ENCODE measurements at regions not wholly inside any gene's neighbourhood (a gene's known extent, or its start where the extent isn't known, plus 50 kb on each side); places are given as distances from the start of the nearest gene placed in this dataset.

DNA sequence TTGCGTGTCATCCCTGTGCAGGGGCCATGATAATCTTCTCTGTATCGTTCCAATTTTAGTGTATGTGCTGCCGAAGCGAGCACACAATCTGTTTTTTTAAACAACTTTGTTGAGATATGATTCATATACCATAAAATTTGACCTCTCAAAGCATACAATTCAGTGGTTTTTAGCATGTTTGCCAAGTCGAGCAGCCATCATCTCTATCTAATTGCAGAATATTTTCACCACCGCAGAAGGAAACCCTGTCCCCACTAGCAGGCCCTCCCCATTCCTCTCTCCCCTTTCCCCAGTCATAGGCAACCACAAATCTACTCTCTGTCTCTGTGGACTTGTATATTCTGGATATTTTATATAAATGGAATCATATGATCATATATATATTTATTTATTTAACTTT is 78.7 kb upstream of the TINAGL1 start:
- no TSS peak for BruUV-seq (replicated peaks)
- peaks cover 3% of the 10 kb centered on the region for H3F3A ChIP-seq (ENCODE audit: low read length, unreplicated experiment)
- H3K27me3 ChIP-seq (ENCODE audit: low read length) = no peaks in the 10 kb centered on the region
- no peaks in the 10 kb centered on the region for H3K36me3 ChIP-seq (ENCODE audit: low read depth, low read length)
- no peaks in the 10 kb centered on the region for H4K20me1 ChIP-seq (ENCODE audit: low read length)
- peaks cover 12% of the 10 kb centered on the region for H3K4me1 ChIP-seq (ENCODE audit: insufficient read depth, low read length)
- ChIA-PET POLR2A (ENCODE audit: unreplicated experiment) (no interaction called here), CTCF (no interaction called here)
- no peak overlapping the region for H2AFZ ChIP-seq (ENCODE audit: low read length)
- DNase-seq = peak; percentile 77
- no peaks in the 10 kb centered on the region for H3K79me2 ChIP-seq (ENCODE audit: low read length)
- no peak overlapping the region for H3K9ac ChIP-seq (ENCODE audit: low read length)
- no peak overlapping the region for H3K27ac ChIP-seq (ENCODE audit: low read length)
- no peaks in the 10 kb centered on the region for H3K9me3 ChIP-seq (ENCODE audit: low read length)
- peak overlapping the region; percentile 46 for H3K4me2 ChIP-seq (ENCODE audit: low read length)
- no peaks in the 10 kb centered on the region for H3K9me2 ChIP-seq (replicated peaks; ENCODE audit: low read length)
- TF ChIP-seq EZH2 (IDR thresholded peaks at IDR 0.05; ENCODE audit: low read length, unreplicated experiment) (no peak), EZH2phosphoT487 (IDR thresholded peaks at IDR 0.05; ENCODE audit: borderline replicate concordance, low read length) (no peak), CTCF (conservative IDR thresholded peaks at IDR 0.05; ENCODE audit: low read depth, low read length) (no peak)
- intact Hi-C loops (cut with micrococcal nuclease) = no loop called here
- H3K4me3 ChIP-seq (ENCODE audit: low read length) = no peak overlapping the region
- ATAC-seq = peak; percentile 91

GRCh38 chr1:31498376-31499040 is 77.8 kb upstream of the TINAGL1 start:
- ChIA-PET POLR2A (ENCODE audit: unreplicated experiment) (no interaction called here), CTCF (no interaction called here)
- H3K4me3 ChIP-seq (ENCODE audit: low read length) = no peak overlapping the region
- no peaks in the 10 kb centered on the region for H4K20me1 ChIP-seq (ENCODE audit: low read length)
- ATAC-seq (no peak), DNase-seq (no peak)
- no peaks in the 10 kb centered on the region for H3K36me3 ChIP-seq (ENCODE audit: low read depth, low read length)
- H3K27ac ChIP-seq (ENCODE audit: low read length) = no peak overlapping the region
- H3F3A ChIP-seq (ENCODE audit: low read length, unreplicated experiment) = peaks cover 3% of the 10 kb centered on the region
- H3K9ac ChIP-seq (ENCODE audit: low read length) = no peak overlapping the region
- H3K9me2 ChIP-seq (replicated peaks; ENCODE audit: low read length) = no peaks in the 10 kb centered on the region
- intact Hi-C loops (cut with micrococcal nuclease) = no loop called here
- TF ChIP-seq CTCF (conservative IDR thresholded peaks at IDR 0.05; ENCODE audit: low read depth, low read length) (no peak), EZH2phosphoT487 (IDR thresholded peaks at IDR 0.05; ENCODE audit: borderline replicate concordance, low read length) (no peak), EZH2 (IDR thresholded peaks at IDR 0.05; ENCODE audit: low read length, unreplicated experiment) (no peak)
- H3K79me2 ChIP-seq (ENCODE audit: low read length) = no peaks in the 10 kb centered on the region
- no peak overlapping the region for H2AFZ ChIP-seq (ENCODE audit: low read length)
- H3K9me3 ChIP-seq (ENCODE audit: low read length) = no peaks in the 10 kb centered on the region
- H3K27me3 ChIP-seq (ENCODE audit: low read length) = no peaks in the 10 kb centered on the region
- BruUV-seq (replicated peaks) = no TSS peak
- H3K4me2 ChIP-seq (ENCODE audit: low read length) = no peak overlapping the region
- peaks cover 12% of the 10 kb centered on the region for H3K4me1 ChIP-seq (ENCODE audit: insufficient read depth, low read length)

- intact Hi-C loops (cut with micrococcal nuclease) = no loop called here
- Histone ChIP-seq H3K9ac (ENCODE audit: low read length) (no peak overlapping the region), H3K4me3 (ENCODE audit: low read length) (no peak overlapping the region), H3K79me2 (ENCODE audit: low read length) (no peaks in the 10 kb centered on the region), H3K4me2 (ENCODE audit: low read length) (no peak overlapping the region), H3K4me1 (ENCODE audit: insufficient read depth, low read length) (peaks cover 12% of the 10 kb centered on the region), H3K36me3 (ENCODE audit: low read depth, low read length) (no peaks in the 10 kb centered on the region), H4K20me1 (ENCODE audit: low read length) (no peaks in the 10 kb centered on the region), H3K27me3 (ENCODE audit: low read length) (no peaks in the 10 kb centered on the region), H2AFZ (ENCODE audit: low read length) (no peak overlapping the region), H3K9me3 (ENCODE audit: low read length) (no peaks in the 10 kb centered on the region), H3F3A (ENCODE audit: low read length, unreplicated experiment) (peaks cover 3% of the 10 kb centered on the region), H3K27ac (ENCODE audit: low read length) (no peak overlapping the region), H3K9me2 (replicated peaks; ENCODE audit: low read length) (no peaks in the 10 kb centered on the region)
- ATAC-seq (no peak), DNase-seq (no peak)
- TF ChIP-seq EZH2 (IDR thresholded peaks at IDR 0.05; ENCODE audit: low read length, unreplicated experiment) = no peak
- TF ChIP-seq EZH2phosphoT487 (IDR thresholded peaks at IDR 0.05; ENCODE audit: borderline replicate concordance, low read length) = no peak
- no peak for TF ChIP-seq CTCF (conservative IDR thresholded peaks at IDR 0.05; ENCODE audit: low read depth, low read length)
- ChIA-PET CTCF (no interaction called here), POLR2A (ENCODE audit: unreplicated experiment) (no interaction called here)
- BruUV-seq (replicated peaks) = no TSS peak
Measured at GRCh38 chr1:31501505-31501904, 74.8 kb upstream of the TINAGL1 start.

Data from PC-3 (cell line).